ENCODE measurements at regions not wholly inside any gene's neighbourhood (a gene's known extent, or its start where the extent isn't known, plus 50 kb on each side); places are given as distances from the start of the nearest gene placed in this dataset.

DNA sequence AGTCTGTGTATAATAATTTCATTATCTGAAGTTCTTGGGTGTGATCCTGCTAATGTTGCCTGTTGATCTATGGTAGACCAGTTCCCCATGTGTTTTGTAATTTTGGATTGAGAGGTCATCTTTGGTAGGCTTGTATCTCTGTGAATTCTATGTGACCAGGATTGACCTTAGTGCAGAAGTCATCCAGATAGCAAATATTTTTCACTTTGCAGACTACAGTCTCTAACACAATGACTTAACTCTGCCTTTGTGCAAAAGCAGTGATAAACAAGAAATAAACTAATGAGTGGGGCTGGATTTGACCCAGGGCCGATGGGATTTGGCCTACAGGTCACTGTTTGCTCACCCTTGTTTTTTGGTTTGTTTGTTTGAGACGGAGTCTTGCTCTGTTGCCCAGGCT lies 144.6 kb upstream of the MYL2 start:
- Histone ChIP-seq H3K27me3 (ENCODE audit: control insufficient read depth, insufficient read depth, low read length) (no peaks in the 10 kb centered on the region), H3K4me3 (ENCODE audit: low read length) (no peak overlapping the region), H3K9ac (ENCODE audit: low read length) (no peak overlapping the region), H3K4me1 (ENCODE audit: control insufficient read depth, insufficient read depth, low read length) (no peaks in the 10 kb centered on the region), H3K9me3 (ENCODE audit: control insufficient read depth, low read length) (no peaks in the 10 kb centered on the region), H3K36me3 (ENCODE audit: control insufficient read depth, insufficient read depth, low read length) (no peaks in the 10 kb centered on the region)

GRCh38 chr12:111064154-111064553 lies 143.8 kb upstream of the MYL2 start:
- H3K4me1 ChIP-seq (ENCODE audit: control insufficient read depth, insufficient read depth, low read length): no peaks in the 10 kb centered on the region
- H3K27me3 ChIP-seq (ENCODE audit: control insufficient read depth, insufficient read depth, low read length): no peaks in the 10 kb centered on the region
- H3K4me3 ChIP-seq (ENCODE audit: low read length): no peak overlapping the region
- H3K36me3 ChIP-seq (ENCODE audit: control insufficient read depth, insufficient read depth, low read length): no peaks in the 10 kb centered on the region
- H3K9me3 ChIP-seq (ENCODE audit: control insufficient read depth, low read length): no peaks in the 10 kb centered on the region
- H3K9ac ChIP-seq (ENCODE audit: low read length): no peak overlapping the region

DNA sequence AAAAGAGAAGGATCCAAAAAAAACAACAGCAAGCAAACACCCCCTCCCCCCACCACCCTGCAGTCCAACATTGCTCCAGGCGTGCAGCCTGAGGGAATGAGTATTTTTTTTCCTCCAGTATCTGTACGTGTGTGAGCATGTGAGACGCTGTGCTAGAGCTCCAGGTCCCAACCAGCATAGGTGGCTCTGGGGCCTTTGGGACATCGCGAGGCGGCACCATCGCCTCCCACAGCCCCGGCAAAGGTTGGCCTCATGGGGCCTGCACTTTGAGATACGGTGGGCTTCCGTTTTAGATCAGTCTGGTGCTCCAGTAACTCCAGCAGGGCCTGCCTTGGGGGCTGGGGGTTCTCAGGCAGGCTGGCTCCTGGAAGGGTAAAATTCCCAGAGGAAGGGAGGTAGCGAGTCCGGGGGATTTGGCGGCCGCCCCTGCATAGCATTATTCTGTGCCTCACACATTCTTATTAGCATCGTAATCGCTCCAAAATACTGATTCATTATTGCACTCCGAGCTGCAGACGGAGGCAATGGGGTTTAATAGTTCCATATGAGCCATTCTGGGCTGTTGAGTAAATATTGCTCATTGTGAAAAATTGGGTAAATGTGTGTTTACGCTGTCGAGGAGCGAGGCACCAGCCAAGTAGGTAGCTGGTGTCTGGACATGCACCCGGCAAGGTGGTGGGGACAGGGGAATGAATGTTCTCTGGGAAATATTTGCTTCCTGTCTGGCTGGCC lies 143.1 kb upstream of the MYL2 start:
- no peaks in the 10 kb centered on the region for H3K9me3 ChIP-seq (ENCODE audit: control insufficient read depth, low read length)
- no peaks in the 10 kb centered on the region for H3K4me1 ChIP-seq (ENCODE audit: control insufficient read depth, insufficient read depth, low read length)
- H3K36me3 ChIP-seq (ENCODE audit: control insufficient read depth, insufficient read depth, low read length): no peaks in the 10 kb centered on the region

GRCh38 chr12:111057701-111058425 lies 137.5 kb upstream of the MYL2 start:
- no peaks in the 10 kb centered on the region for H3K36me3 ChIP-seq (ENCODE audit: control insufficient read depth, insufficient read depth, low read length)
- H3K27me3 ChIP-seq (ENCODE audit: control insufficient read depth, insufficient read depth, low read length): no peaks in the 10 kb centered on the region
- H3K9me3 ChIP-seq (ENCODE audit: control insufficient read depth, low read length): no peaks in the 10 kb centered on the region
- H3K9ac ChIP-seq (ENCODE audit: low read length): no peak overlapping the region
- H3K4me1 ChIP-seq (ENCODE audit: control insufficient read depth, insufficient read depth, low read length): no peaks in the 10 kb centered on the region
- H3K4me3 ChIP-seq (ENCODE audit: low read length): no peak overlapping the region

More for the DNA sequence above, 143.1 kb upstream of the MYL2 start:
- H3K27me3 ChIP-seq (ENCODE audit: control insufficient read depth, insufficient read depth, low read length): no peaks in the 10 kb centered on the region
- no peak overlapping the region for H3K9ac ChIP-seq (ENCODE audit: low read length)
- H3K4me3 ChIP-seq (ENCODE audit: low read length): no peak overlapping the region

- Histone ChIP-seq H3K36me3 (ENCODE audit: control insufficient read depth, insufficient read depth, low read length) (no peaks in the 10 kb centered on the region), H3K9ac (ENCODE audit: low read length) (no peak overlapping the region), H3K4me1 (ENCODE audit: control insufficient read depth, insufficient read depth, low read length) (no peaks in the 10 kb centered on the region), H3K4me3 (ENCODE audit: low read length) (no peak overlapping the region), H3K9me3 (ENCODE audit: control insufficient read depth, low read length) (no peaks in the 10 kb centered on the region), H3K27me3 (ENCODE audit: control insufficient read depth, insufficient read depth, low read length) (no peaks in the 10 kb centered on the region)
These were observed 136.5 kb upstream of the MYL2 start for GRCh38 chr12:111056618-111057521.

- H3K4me3 ChIP-seq (ENCODE audit: low read length): no peak overlapping the region
- H3K4me1 ChIP-seq (ENCODE audit: control insufficient read depth, insufficient read depth, low read length): no peaks in the 10 kb centered on the region
- H3K27me3 ChIP-seq (ENCODE audit: control insufficient read depth, insufficient read depth, low read length): no peaks in the 10 kb centered on the region
- H3K9ac ChIP-seq (ENCODE audit: low read length): no peak overlapping the region
- no peaks in the 10 kb centered on the region for H3K36me3 ChIP-seq (ENCODE audit: control insufficient read depth, insufficient read depth, low read length)
- no peaks in the 10 kb centered on the region for H3K9me3 ChIP-seq (ENCODE audit: control insufficient read depth, low read length)
These were observed 135.0 kb upstream of the MYL2 start for GRCh38 chr12:111055181-111055880.

DNA sequence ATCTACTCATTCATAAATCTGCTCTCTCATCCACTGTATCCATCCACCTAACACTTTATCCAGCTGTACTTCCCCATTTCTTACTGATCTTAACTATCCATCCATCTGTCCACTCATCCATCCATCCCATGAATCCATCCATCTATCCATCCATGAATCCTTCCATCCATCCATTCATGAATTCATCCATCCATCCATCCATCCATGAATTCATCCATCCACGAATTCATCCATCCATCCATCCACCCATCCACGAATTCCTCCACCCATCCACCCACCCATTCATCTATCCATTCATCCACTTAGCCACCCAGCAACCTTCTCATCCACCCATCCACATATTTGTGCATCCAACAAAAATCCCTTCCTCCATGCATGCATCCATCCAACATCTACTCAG lies 128.6 kb upstream of the MYL2 start:
- Histone ChIP-seq H3K9me3 (ENCODE audit: control insufficient read depth, low read length) (no peaks in the 10 kb centered on the region), H3K4me1 (ENCODE audit: control insufficient read depth, insufficient read depth, low read length) (no peaks in the 10 kb centered on the region), H3K27me3 (ENCODE audit: control insufficient read depth, insufficient read depth, low read length) (peaks cover 10% of the 10 kb centered on the region)

DNA sequence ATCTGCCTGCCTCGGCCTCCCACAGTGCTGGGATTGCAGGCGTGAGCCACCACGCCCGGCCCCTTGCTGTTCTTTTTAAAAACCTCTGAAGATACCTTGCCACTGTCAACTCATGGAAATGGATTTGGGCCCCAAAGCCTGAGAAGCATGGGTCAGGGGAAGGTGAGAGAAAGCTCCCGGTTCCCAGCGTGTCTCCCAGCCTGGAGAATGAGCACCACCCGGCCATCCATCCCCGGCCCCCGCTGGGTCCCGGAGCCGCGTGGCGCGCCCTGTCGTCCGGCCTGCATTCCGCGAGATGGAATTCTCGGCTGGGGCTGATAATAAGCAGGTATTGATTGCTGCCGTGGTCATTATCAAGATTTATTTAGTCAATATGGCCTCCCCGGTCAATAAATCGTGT lies 126.5 kb upstream of the MYL2 start:
- Histone ChIP-seq H3K27me3 (ENCODE audit: control insufficient read depth, insufficient read depth, low read length) (peaks cover 10% of the 10 kb centered on the region), H3K4me3 (ENCODE audit: low read length) (no peak overlapping the region), H3K36me3 (ENCODE audit: control insufficient read depth, insufficient read depth, low read length) (no peaks in the 10 kb centered on the region), H3K9me3 (ENCODE audit: control insufficient read depth, low read length) (no peaks in the 10 kb centered on the region), H3K4me1 (ENCODE audit: control insufficient read depth, insufficient read depth, low read length) (no peaks in the 10 kb centered on the region), H3K9ac (ENCODE audit: low read length) (no peak overlapping the region)

More for the DNA sequence above, 128.6 kb upstream of the MYL2 start:
- no peak overlapping the region for H3K4me3 ChIP-seq (ENCODE audit: low read length)
- H3K36me3 ChIP-seq (ENCODE audit: control insufficient read depth, insufficient read depth, low read length): no peaks in the 10 kb centered on the region
- no peak overlapping the region for H3K9ac ChIP-seq (ENCODE audit: low read length)

DNA sequence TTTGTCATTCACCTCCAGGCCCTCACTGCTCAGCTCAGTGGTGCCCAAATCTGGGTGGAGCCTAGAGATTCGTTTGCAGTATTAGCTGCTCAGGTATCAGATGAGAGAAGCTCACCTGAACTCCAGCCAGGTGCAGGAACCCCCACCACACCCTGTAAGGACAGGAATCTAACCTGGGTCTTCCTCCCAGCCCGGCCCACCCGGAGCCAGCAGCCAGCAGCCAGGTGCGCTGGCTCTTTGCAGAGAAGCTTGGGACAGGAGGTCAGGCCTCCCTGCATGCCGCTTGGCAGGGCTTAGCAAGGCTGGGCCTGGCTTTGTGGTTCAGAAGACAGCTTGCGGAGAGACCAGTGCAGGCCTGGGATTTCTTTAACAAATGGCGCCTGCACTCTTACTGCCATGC lies 125.6 kb upstream of the MYL2 start:
- H3K36me3 ChIP-seq (ENCODE audit: control insufficient read depth, insufficient read depth, low read length): no peaks in the 10 kb centered on the region
- H3K27me3 ChIP-seq (ENCODE audit: control insufficient read depth, insufficient read depth, low read length): peaks cover 10% of the 10 kb centered on the region
- no peak overlapping the region for H3K9ac ChIP-seq (ENCODE audit: low read length)
- no peaks in the 10 kb centered on the region for H3K4me1 ChIP-seq (ENCODE audit: control insufficient read depth, insufficient read depth, low read length)
- no peak overlapping the region for H3K4me3 ChIP-seq (ENCODE audit: low read length)
- H3K9me3 ChIP-seq (ENCODE audit: control insufficient read depth, low read length): no peaks in the 10 kb centered on the region

- peaks cover 24% of the 10 kb centered on the region for H3K27me3 ChIP-seq (ENCODE audit: control insufficient read depth, insufficient read depth, low read length)
- no peaks in the 10 kb centered on the region for H3K36me3 ChIP-seq (ENCODE audit: control insufficient read depth, insufficient read depth, low read length)
- no peaks in the 10 kb centered on the region for H3K4me1 ChIP-seq (ENCODE audit: control insufficient read depth, insufficient read depth, low read length)
- H3K9ac ChIP-seq (ENCODE audit: low read length): no peak overlapping the region
- no peaks in the 10 kb centered on the region for H3K9me3 ChIP-seq (ENCODE audit: control insufficient read depth, low read length)
- no peak overlapping the region for H3K4me3 ChIP-seq (ENCODE audit: low read length)
These were observed 120.7 kb upstream of the MYL2 start for GRCh38 chr12:111041091-111041490.

GRCh38 chr12:111040690-111041089 lies 120.3 kb upstream of the MYL2 start:
- Histone ChIP-seq H3K36me3 (ENCODE audit: control insufficient read depth, insufficient read depth, low read length) (no peaks in the 10 kb centered on the region), H3K9ac (ENCODE audit: low read length) (no peak overlapping the region), H3K4me3 (ENCODE audit: low read length) (no peak overlapping the region), H3K9me3 (ENCODE audit: control insufficient read depth, low read length) (no peaks in the 10 kb centered on the region), H3K27me3 (ENCODE audit: control insufficient read depth, insufficient read depth, low read length) (peaks cover 28% of the 10 kb centered on the region), H3K4me1 (ENCODE audit: control insufficient read depth, insufficient read depth, low read length) (no peaks in the 10 kb centered on the region)
